Fibroblast of villous mesenchyme (primary cell): ENCODE measurements at regions not wholly inside any gene's neighbourhood (a gene's known extent, or its start where the extent isn't known, plus 50 kb on each side); places are given as distances from the start of the nearest gene placed in this dataset.

Experiments used
- DNase-seq: peaks from one replicate; pipeline ENCODE4 v3.0.0-alpha.2; 2010; ENCODE audit warnings: low read depth
- H3K4me3 ChIP-seq: 2 replicates; pipeline ENCODE4 v1.5.1; 2011; ENCODE audit warnings: low read depth, mild to moderate bottlenecking, low read length
- TF ChIP-seq, protein P1 (sequence below): IDR thresholded peaks from 2 replicates; pipeline ENCODE4 v1.5.1; 2012; ENCODE audit warnings: low read depth, mild to moderate bottlenecking, low read length; ENCODE audit not compliant: insufficient read depth

DNA sequence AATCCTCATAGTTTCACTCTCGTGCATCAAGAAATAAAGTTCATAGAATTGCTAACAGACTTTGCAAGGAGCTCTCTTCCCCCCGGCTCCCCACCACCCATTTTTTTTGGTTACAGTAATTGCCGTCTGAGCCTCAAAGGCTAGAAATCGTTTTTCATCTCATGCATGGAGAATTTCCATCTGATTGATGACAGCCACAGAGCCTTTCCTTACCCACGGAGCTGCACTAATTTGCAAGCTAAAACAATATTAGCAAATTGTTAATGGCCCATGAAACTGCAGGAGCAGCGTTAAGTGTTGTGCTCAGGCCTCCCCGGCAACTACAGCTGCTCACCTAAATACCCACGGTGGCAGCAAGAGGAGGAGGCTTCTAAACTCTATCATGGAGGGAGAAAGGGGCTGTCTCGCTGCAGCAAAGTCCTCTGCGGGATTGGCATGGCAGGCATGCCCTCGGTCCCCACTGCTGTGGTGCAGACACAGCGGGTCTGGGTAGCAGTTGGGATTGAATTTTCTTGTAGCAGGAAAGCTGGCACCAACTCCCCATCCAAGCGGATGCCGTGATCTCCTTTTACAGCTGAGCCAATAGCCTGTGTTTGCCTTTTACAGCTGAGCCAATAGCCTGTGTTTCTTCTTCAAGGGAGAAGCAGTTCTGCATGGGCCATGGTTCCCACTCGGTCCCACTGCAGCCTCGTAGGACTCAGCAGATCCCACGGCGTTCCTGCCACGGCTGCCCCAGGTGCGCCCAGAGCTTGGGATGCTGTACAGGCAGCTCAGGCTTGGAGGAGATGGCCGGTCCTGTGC lies 412.3 kb downstream of the BRD1 start:
- no peak overlapping the region for H3K4me3 ChIP-seq
- TF ChIP-seq, protein P1, sequence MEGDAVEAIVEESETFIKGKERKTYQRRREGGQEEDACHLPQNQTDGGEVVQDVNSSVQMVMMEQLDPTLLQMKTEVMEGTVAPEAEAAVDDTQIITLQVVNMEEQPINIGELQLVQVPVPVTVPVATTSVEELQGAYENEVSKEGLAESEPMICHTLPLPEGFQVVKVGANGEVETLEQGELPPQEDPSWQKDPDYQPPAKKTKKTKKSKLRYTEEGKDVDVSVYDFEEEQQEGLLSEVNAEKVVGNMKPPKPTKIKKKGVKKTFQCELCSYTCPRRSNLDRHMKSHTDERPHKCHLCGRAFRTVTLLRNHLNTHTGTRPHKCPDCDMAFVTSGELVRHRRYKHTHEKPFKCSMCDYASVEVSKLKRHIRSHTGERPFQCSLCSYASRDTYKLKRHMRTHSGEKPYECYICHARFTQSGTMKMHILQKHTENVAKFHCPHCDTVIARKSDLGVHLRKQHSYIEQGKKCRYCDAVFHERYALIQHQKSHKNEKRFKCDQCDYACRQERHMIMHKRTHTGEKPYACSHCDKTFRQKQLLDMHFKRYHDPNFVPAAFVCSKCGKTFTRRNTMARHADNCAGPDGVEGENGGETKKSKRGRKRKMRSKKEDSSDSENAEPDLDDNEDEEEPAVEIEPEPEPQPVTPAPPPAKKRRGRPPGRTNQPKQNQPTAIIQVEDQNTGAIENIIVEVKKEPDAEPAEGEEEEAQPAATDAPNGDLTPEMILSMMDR, result no peak
- no peak for DNase-seq

DNA sequence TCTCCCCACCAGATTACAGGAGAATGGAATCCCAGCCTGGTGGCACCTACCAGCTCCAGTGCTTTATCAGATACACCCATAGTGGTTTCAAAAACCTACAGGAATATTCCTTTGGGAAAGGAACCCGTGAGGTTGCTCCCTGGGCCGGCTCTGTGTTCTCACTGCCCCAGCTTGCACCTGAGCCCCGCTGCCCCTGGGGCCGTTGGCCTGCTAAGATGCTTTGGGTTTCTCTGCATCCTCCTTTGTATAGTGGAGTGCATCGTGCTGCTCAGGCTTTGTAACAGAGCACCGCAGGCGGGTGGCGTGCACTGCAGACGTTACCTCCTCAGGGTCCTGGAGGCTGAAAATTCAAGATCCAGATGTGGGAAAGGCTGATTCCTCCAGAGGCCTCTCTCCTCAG lies 414.1 kb downstream of the BRD1 start:
- TF ChIP-seq, protein P1, result no peak
- H3K4me3 ChIP-seq, result no peak overlapping the region
- no peak for DNase-seq

DNA sequence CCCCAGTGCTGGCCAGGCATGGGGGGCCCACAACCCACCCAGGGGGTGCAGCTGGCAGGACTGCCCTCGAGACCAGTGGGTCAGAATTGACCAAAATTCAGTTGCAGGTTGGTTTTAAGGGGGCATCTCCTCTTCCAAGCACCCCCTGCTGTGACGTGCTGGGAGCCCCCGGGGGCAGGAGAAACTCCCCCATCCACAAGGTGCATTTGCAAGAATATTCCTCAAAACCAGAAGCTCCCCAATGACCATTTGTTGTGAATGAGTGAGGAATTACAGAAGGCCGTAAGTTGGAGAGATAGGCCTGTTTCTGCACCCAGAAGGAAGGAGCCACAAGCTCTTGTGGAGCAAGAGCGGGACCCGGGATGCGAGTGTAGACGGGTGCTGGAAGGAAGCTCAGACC lies 414.5 kb downstream of the BRD1 start:
- TF ChIP-seq, protein P1, result no peak
- DNase-seq, result no peak
- H3K4me3 ChIP-seq, result no peak overlapping the region

DNA sequence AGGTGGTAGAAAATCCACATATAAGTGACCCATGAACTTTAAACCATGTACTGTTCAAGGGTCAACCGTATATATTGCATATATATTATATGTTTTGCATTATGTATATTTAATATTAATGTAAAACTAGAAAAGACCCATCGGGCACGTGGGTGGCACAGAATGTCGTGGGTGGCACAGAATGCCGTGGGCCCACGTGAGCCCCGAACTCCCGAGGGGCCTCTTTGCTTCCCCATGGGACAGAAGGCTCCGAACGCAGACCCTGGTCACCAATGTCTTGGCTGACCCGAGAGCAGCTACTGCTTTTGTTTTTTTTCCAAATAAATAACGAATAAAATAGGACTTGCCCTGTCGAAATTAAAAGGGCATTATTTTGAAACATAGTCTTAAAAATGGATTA lies 415.4 kb downstream of the BRD1 start:
- no peak overlapping the region for H3K4me3 ChIP-seq
- TF ChIP-seq, protein P1, result no peak
- no peak for DNase-seq

DNA sequence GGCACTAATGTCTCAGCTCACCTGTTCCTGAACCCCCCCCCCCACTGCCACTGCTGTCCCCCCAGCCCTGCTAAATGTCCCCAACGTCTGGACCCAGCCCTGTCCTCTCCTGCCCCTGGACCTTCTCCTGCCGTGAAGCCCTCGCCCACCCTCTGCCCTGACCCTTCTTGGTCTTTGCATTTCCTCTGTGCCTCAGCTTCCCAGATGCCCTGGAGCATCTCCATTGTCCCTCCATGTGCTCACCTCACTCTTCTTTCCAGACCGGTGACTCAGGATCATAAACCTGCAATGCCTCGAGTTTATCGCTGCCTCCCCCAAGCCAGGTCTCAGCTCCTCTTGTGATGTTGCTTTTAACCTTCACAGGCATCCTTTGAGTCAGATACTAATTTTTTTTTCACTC lies 416.4 kb downstream of the BRD1 start:
- TF ChIP-seq, protein P1, result no peak
- H3K4me3 ChIP-seq, result no peak overlapping the region
- no peak for DNase-seq

DNA sequence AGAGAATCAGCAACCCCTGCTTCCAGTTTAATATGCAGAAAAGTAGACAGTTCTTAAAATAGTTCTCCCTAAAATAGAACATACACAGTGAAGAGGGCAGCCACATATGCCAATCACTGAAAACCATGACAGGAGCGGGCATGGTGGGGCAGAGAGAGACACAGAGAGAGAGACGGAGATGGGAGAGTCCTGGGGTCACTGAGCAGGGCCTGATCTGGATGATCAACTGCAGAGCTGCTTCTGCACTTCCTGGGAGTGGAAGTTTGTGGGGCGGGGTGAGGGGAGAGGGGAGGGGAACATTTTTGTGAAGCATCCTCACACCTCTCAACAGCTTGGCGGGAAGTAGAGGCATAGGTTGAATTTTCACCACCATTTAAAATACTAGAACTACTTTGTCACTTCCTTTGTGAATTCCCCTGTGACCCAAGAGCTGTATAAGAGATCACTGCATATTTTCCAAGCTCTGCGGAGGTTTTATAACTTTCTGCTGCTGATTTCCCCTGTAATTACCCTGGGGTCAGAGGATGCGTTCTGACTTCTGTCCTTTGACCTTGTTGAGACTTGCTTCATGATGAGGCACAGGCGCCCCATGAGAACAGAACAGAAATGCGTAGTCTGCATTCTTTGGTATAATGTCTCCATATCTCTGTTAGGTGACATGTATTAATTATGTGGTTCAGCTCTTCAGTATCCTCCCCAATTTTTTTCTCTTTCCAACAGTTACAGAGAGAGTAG lies 419.4 kb downstream of the BRD1 start:
- TF ChIP-seq, protein P1, result no peak
- no peak for DNase-seq
- no peak overlapping the region for H3K4me3 ChIP-seq
